Endothelial cell of umbilical vein (primary cell): ENCODE measurements at regions not wholly inside any gene's neighbourhood (a gene's known extent, or its start where the extent isn't known, plus 50 kb on each side); places are given as distances from the start of the nearest gene placed in this dataset.

Experiments
- EZH2 ChIP-seq: IDR thresholded peaks from 2 replicates; pipeline ENCODE4 v1.6.1; 2012; ENCODE audit warnings: borderline replicate concordance, low read depth, mild to moderate bottlenecking, moderate library complexity, low read length, inconsistent platforms; ENCODE audit not compliant: severe bottlenecking
- GATA2 ChIP-seq: IDR thresholded peaks from 2 replicates; pipeline ENCODE4 v1.7.0; 2011; ENCODE audit warnings: low read depth, mild to moderate bottlenecking, moderate library complexity, mixed read lengths, low read length; ENCODE audit not compliant: insufficient read length, insufficient read depth
- MYC ChIP-seq: IDR thresholded peaks from one replicate; pipeline ENCODE4 v1.6.1; 2011; ENCODE audit warnings: mild to moderate bottlenecking, low read depth, low read length
- TF ChIP-seq, protein P1 (sequence below), 2 donors: IDR thresholded peaks; 1 replicate in 1 of 2; 2 replicates in 1 of 2; pipeline ENCODE4 v1.5.1; 2011; ENCODE audit warnings: low read length in 2 of 2, mild to moderate bottlenecking in 2 of 2, moderate library complexity in 2 of 2, control low read depth in 1 of 2, inconsistent platforms in 1 of 2, low read depth in 1 of 2; ENCODE audit not compliant: insufficient read depth in 1 of 2; ENCODE audit errors: extremely low read depth in 1 of 2
- TF ChIP-seq, protein P2 (sequence below): IDR thresholded peaks from 2 replicates; pipeline ENCODE4 v1.6.1; 2011; ENCODE audit not compliant: insufficient read depth, insufficient read length

DNA sequence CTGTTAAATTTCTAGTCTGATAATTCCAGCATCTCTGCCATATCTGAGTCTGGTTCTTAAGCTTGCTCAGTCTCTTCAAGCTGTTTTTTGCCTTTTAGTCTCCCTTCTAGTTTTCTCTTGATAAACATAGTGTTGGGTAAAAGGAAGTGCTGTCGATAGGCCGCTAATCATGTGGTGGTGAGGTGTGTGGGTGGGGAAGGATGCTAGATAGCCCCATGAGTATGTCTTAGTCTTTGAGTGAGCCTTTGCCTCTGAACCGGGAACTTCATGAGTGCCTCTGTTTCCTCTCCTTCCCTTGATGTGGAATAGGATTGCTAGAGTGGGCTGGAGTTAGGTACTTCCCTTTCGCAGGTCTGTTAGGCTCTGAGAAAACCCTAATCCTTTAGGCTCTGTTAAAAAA is 441.8 kb downstream of the INHBA start:
- TF ChIP-seq GATA2 (no peak), EZH2 (no peak), MYC (no peak)
- TF ChIP-seq, protein P1, sequence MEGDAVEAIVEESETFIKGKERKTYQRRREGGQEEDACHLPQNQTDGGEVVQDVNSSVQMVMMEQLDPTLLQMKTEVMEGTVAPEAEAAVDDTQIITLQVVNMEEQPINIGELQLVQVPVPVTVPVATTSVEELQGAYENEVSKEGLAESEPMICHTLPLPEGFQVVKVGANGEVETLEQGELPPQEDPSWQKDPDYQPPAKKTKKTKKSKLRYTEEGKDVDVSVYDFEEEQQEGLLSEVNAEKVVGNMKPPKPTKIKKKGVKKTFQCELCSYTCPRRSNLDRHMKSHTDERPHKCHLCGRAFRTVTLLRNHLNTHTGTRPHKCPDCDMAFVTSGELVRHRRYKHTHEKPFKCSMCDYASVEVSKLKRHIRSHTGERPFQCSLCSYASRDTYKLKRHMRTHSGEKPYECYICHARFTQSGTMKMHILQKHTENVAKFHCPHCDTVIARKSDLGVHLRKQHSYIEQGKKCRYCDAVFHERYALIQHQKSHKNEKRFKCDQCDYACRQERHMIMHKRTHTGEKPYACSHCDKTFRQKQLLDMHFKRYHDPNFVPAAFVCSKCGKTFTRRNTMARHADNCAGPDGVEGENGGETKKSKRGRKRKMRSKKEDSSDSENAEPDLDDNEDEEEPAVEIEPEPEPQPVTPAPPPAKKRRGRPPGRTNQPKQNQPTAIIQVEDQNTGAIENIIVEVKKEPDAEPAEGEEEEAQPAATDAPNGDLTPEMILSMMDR (IDR thresholded peaks at IDR 0.05; ENCODE audit: extremely low read depth in 1 of 2, insufficient read depth in 1 of 2, low read depth in 1 of 2, low read length in 2 of 2): no peak
- TF ChIP-seq, protein P2, sequence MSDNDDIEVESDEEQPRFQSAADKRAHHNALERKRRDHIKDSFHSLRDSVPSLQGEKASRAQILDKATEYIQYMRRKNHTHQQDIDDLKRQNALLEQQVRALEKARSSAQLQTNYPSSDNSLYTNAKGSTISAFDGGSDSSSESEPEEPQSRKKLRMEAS: no peak
